Heart right ventricle (tissue), 16 donors: ENCODE measurements at regions not wholly inside any gene's neighbourhood (a gene's known extent, or its start where the extent isn't known, plus 50 kb on each side); places are given as distances from the start of the nearest gene placed in this dataset.

Source experiments
- ATAC-seq, 8 donors: fragments of 200-7000 bp; cut with Tn5 transposase; one replicate each; pipeline ENCODE4 v1.9.1; 2020; ENCODE audit warnings: mild to moderate bottlenecking in 8 of 8, moderate library complexity in 8 of 8, moderate number of reproducible peaks in 1 of 8
- DNase-seq, 2 donors: peaks; one replicate each; pipeline ENCODE4 v3.0.0-alpha.2; 2020
- H3K27ac ChIP-seq, 10 donors: fragments of 200-600 bp; sonication (generic) in 2 of 10; one replicate each; pipeline versions ENCODE4 v1.5.0 to v1.8.0; 2020 to 2022; ENCODE audit warnings: mild to moderate bottlenecking in 3 of 10
- H3K27me3 ChIP-seq, 7 donors: fragments of 200-600 bp; one replicate each; pipeline ENCODE4 v1.8.0; 2021 to 2022; ENCODE audit warnings: mild to moderate bottlenecking in 2 of 7
- H3K36me3 ChIP-seq, 9 donors: fragments of 200-600 bp; sonication (generic) in 1 of 9; one replicate each; pipeline versions ENCODE4 v1.5.0 to v1.8.0; 2020 to 2022; ENCODE audit warnings: mild to moderate bottlenecking in 2 of 9
- H3K4me1 ChIP-seq, 9 donors: fragments of 200-600 bp; sonication (generic) in 1 of 9; one replicate each; pipeline versions ENCODE4 v1.5.0 to v1.8.0; 2020 to 2022; ENCODE audit warnings: mild to moderate bottlenecking in 4 of 9
- H3K4me3 ChIP-seq, 10 donors: fragments of 200-600 bp; sonication (generic) in 2 of 10; one replicate each; pipeline versions ENCODE4 v1.5.0 to v1.8.0; 2020 to 2022; ENCODE audit warnings: mild to moderate bottlenecking in 7 of 10, moderate library complexity in 2 of 10
- H3K9me3 ChIP-seq, 11 donors: fragments of 200-600 bp in 10 of 11; sonication (generic) in 2 of 11; one replicate each; pipeline versions ENCODE4 v1.5.0 to v1.8.0; 2013 to 2022; ENCODE audit warnings: mild to moderate bottlenecking in 2 of 11, control low read depth in 1 of 11, moderate library complexity in 1 of 11
- WGBS, 2 donors: extraction: QIAGEN DNeasy Blood & Tissue Kit; methylation state at CpG; one replicate each; pipeline ENCODE4 v1.1.7; 2013; ENCODE audit warnings: inconsistent platforms in 1 of 2; 5-methylcytosine and 5-hydroxymethylcytosine counted together
- intact Hi-C, 10 donors: fragments of 100-400 bp; cut with DNase I; formaldehyde crosslinking; loops; one replicate each; pipeline versions ENCODE4 v1.11.1 to v1.14.2; 2022
- TF ChIP-seq, protein P1 (sequence below), 9 donors: fragments of 200-600 bp; sonication (generic) in 2 of 9; IDR thresholded peaks; one replicate each; pipeline versions ENCODE4 v1.5.0 to v1.8.0; 2021 to 2022; ENCODE audit warnings: antibody characterized with exemption in 9 of 9, mild to moderate bottlenecking in 5 of 9, moderate library complexity in 1 of 9
- donor health status: Arrhythmogenic right ventricular cardiomyopathy.
- donor health status: ischemic (EF 13 %, LVEDD 7.1; RV severe dilation, severe dysfunction).
- donor health status: healthy with polysubstance abuse.
- donor health status: DM: no; HTN: yes; CAD: no.
- donor health status: DM: no; HTN: no; CAD: no.
- donor health status: ischemic (EF 25% LVEDD 6.9; RV normal size, moderate dysfunction).
- donor health status: ischemic (EF 25% LVEDD 5.7; RV mildly dilated, moderate dysfunction).
- donor health status: healthy.
- donor health status: DM: yes; HTN: yes; CAD: no.
- donor health status: Ischemic cardiomyopathy.
- donor health status: ischemic (EF 35%, LVEDD 5.7; RV mildly dilated, moderate dysfunction).
- donor health status: nonischemic (EF 11% LVEDD 7.7; RV severe dilation, severe dysfunction).
- donor health status: DM: yes; HTN: yes; CAD: no.
- donor health status: PGD.
- donor health status: ischemic (EF 29% LVEDD 5.4; RV normal size, mild dysfunction).
- donor health status: nonischemic (EF 23%, LVEDD 6.1; RV moderate dilation, normal function).

DNA sequence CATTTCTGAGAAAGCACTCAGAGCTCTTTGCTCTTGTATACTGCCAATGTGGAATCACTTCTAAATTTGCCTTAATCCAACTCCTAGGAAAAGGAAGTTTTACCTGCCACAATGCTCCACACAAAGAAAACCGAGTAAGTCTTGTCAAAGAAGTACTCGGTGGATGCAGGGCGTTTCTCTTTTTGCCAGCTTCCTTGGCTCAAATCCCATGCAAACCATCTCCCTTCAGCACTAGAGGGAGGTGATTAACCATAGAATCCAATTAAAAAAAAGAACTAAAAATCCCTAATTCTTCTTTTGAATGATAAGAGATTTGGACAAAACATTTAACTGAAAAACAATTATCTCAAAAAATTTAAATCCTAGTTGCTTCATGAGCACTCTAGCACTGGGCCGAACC, 129.0 kb downstream of the RPRM start:
- DNase-seq (no peak), ATAC-seq (no peak)
- H3K4me3 ChIP-seq: no peak overlapping the region
- TF ChIP-seq, protein P1, sequence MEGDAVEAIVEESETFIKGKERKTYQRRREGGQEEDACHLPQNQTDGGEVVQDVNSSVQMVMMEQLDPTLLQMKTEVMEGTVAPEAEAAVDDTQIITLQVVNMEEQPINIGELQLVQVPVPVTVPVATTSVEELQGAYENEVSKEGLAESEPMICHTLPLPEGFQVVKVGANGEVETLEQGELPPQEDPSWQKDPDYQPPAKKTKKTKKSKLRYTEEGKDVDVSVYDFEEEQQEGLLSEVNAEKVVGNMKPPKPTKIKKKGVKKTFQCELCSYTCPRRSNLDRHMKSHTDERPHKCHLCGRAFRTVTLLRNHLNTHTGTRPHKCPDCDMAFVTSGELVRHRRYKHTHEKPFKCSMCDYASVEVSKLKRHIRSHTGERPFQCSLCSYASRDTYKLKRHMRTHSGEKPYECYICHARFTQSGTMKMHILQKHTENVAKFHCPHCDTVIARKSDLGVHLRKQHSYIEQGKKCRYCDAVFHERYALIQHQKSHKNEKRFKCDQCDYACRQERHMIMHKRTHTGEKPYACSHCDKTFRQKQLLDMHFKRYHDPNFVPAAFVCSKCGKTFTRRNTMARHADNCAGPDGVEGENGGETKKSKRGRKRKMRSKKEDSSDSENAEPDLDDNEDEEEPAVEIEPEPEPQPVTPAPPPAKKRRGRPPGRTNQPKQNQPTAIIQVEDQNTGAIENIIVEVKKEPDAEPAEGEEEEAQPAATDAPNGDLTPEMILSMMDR (IDR thresholded peaks at IDR 0.05): no peak
- H3K27ac ChIP-seq: no peak overlapping the region
- 76 to 79% methylated on average over 4 of the region's 4 CpGs for WGBS, 2 donors
- no peaks in the 10 kb centered on the region for H3K4me1 ChIP-seq
- no peaks in the 10 kb centered on the region for H3K27me3 ChIP-seq
- intact Hi-C loops: no loop called here
- peaks cover 0 to 17% (median 0%) of the 10 kb centered on the region in 11 donors for H3K9me3 ChIP-seq
- no peaks in the 10 kb centered on the region for H3K36me3 ChIP-seq

DNA sequence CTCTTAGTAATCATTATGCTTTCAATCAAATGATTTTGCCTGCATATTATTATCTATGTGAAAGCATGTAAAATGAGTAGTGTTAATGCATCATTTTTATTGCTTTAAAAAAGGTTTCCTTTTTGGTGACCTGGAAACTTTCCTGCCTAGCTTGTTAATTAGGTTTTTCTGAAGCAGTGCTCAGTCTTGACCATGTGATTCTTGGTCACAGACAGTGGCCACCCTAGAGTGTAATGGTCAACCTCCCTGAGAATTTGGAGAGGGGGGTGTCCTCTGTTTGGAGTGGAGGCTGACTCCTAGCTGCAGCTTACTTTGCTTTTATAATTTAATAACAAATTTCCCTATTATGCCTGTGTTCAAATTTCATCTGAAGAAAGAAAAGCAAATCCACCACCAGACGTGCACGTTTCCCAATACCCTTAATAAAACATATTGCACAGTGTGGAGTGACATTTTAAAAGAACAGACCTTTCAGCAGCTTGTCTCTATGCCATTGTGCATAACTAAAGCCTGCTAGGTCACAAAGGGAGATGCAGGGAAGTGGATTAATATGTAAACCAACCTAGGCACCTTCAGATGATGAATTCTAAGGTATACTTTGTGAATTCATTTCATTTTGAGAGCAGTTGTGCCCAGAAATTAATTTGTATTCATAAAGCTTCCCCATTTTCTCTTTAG, 130.6 kb downstream of the RPRM start:
- peaks cover 0 to 17% (median 0%) of the 10 kb centered on the region in 11 donors for H3K9me3 ChIP-seq
- H3K36me3 ChIP-seq: no peaks in the 10 kb centered on the region
- H3K27ac ChIP-seq: no peak overlapping the region
- no peaks in the 10 kb centered on the region for H3K4me1 ChIP-seq
- ATAC-seq: no peak
- TF ChIP-seq, protein P1 (IDR thresholded peaks at IDR 0.05): no peak
- intact Hi-C loops: no loop called here
- 28 to 41% methylated on average over 2 of the region's 2 CpGs for WGBS, 2 donors
- no peaks in the 10 kb centered on the region for H3K27me3 ChIP-seq
- no peak overlapping the region for H3K4me3 ChIP-seq
- DNase-seq: no peak

DNA sequence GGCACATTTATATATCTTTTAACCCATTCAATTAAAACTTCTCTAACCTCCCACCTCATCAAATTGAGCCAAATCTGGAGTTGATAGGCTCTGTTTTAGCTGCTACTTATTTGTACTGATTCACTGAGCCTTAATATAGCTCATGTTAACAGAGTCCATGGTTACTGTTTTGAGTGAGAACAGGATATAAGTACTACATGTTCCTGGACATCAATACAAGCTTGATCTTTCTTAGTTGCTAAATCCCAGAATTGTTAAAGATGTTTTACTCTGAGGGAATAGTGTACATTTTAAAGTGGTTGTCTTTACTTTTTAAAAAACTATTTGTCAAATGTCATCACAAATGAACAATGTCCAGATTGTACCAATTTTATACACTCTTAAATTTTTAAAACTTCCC, 157.7 kb downstream of the RPRM start:
- Histone ChIP-seq H3K27ac (no peak overlapping the region), H3K9me3 (peaks cover 0 to 26% (median 0%) of the 10 kb centered on the region in 11 donors), H3K4me1 (no peaks in the 10 kb centered on the region), H3K36me3 (no peaks in the 10 kb centered on the region), H3K27me3 (no peaks in the 10 kb centered on the region), H3K4me3 (no peak overlapping the region)
- intact Hi-C loops: no loop called here
- TF ChIP-seq, protein P1 (IDR thresholded peaks at IDR 0.05): no peak
- no peak for ATAC-seq
- no peak for DNase-seq

DNA sequence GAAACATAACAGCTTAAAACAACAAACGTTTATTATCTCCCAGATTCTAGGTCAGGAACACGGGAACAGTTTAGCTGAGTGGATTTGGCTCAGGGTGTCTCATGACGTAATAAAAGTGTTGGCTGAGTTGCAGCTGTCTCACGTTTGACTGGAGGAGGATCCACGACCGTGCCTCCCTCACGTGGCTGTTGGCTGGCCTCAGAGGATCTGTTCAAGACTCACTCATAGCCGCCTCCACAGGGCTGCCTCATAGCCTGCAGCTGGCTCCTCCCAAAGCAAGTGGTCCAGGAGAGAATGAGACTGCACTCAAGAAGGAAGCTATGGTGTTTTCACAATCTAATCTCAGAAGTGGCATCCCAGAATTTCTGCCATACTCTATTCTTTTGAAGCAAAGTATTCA, 167.1 kb downstream of the RPRM start:
- H3K27ac ChIP-seq: no peak overlapping the region
- H3K4me3 ChIP-seq: no peak overlapping the region
- 40 to 44% methylated on average over 8 of the region's 8 CpGs for WGBS, 2 donors
- ATAC-seq: no peak
- intact Hi-C loops: no loop called here
- DNase-seq: no peak
- no peaks in the 10 kb centered on the region for H3K4me1 ChIP-seq
- no peaks in the 10 kb centered on the region for H3K27me3 ChIP-seq
- TF ChIP-seq, protein P1 (IDR thresholded peaks at IDR 0.05): no peak
- H3K9me3 ChIP-seq: peaks cover 0 to 7% (median 0%) of the 10 kb centered on the region in 11 donors
- H3K36me3 ChIP-seq: no peaks in the 10 kb centered on the region
